SKM-1 (cell line): ENCODE measurements at regions not wholly inside any gene's neighbourhood (a gene's known extent, or its start where the extent isn't known, plus 50 kb on each side); places are given as distances from the start of the nearest gene placed in this dataset.
"Not testable (repeated sequence)": the region's sequence is repeated elsewhere in the genome, so short reads cannot be mapped to it uniquely, and the experiment has no call there.

ENCODE experiments used
- DNase-seq: peaks from one replicate; lab custom pipeline; 2025; ENCODE audit not compliant: unreplicated experiment; lab: John Stamatoyannopoulos, UW

GRCh38 chr6:11486959-11487358 is 50.6 kb upstream of the TMEM170B start:
- DNase-seq: no peak

- DNase-seq: no peak
These were observed 51.1 kb upstream of the TMEM170B start for GRCh38 chr6:11486486-11486885.

- no peak for DNase-seq
These were observed 51.5 kb upstream of the TMEM170B start for GRCh38 chr6:11486051-11486450.

- no peak for DNase-seq
These were observed 52.3 kb upstream of the TMEM170B start for GRCh38 chr6:11485271-11485670.

GRCh38 chr6:11484441-11484840 is 53.1 kb upstream of the TMEM170B start:
- no peak for DNase-seq

GRCh38 chr6:11482616-11483015 is 54.9 kb upstream of the TMEM170B start:
- no peak for DNase-seq

- no peak for DNase-seq
These were observed 57.0 kb upstream of the TMEM170B start for GRCh38 chr6:11480541-11480940.

GRCh38 chr6:11479296-11479695 is 58.3 kb upstream of the TMEM170B start:
- no peak for DNase-seq

- DNase-seq: no peak
These were observed 59.0 kb upstream of the TMEM170B start for GRCh38 chr6:11478586-11478985.

GRCh38 chr6:11475016-11475415 is 62.5 kb upstream of the TMEM170B start:
- DNase-seq: no peak

- no peak for DNase-seq
These were observed 64.4 kb upstream of the TMEM170B start for GRCh38 chr6:11473008-11473740.

- DNase-seq: no peak
These were observed 66.3 kb upstream of the TMEM170B start for GRCh38 chr6:11471261-11471660.

GRCh38 chr6:11469684-11470083 is 67.9 kb upstream of the TMEM170B start:
- DNase-seq: no peak

GRCh38 chr6:11468271-11468670 is 69.3 kb upstream of the TMEM170B start:
- DNase-seq: not testable (repeated sequence)

GRCh38 chr6:11467364-11467763 is 70.2 kb upstream of the TMEM170B start:
- DNase-seq: no peak

- no peak for DNase-seq
These were observed 74.2 kb upstream of the TMEM170B start for GRCh38 chr6:11463398-11463780.

- DNase-seq: peak; percentile 42
These were observed 74.7 kb upstream of the TMEM170B start for GRCh38 chr6:11462742-11463397.

- no peak for DNase-seq
These were observed 76.5 kb upstream of the TMEM170B start for GRCh38 chr6:11460837-11461661.

- DNase-seq: peak; percentile 67
These were observed 77.4 kb upstream of the TMEM170B start for GRCh38 chr6:11460001-11460668.

GRCh38 chr6:11459079-11459610 is 78.4 kb upstream of the TMEM170B start:
- DNase-seq: no peak

GRCh38 chr6:11458509-11458908 is 79.0 kb upstream of the TMEM170B start:
- DNase-seq: no peak
